GM12872 (cell line): ENCODE measurements at regions not wholly inside any gene's neighbourhood (a gene's known extent, or its start where the extent isn't known, plus 50 kb on each side); places are given as distances from the start of the nearest gene placed in this dataset.
A peak's percentile ranks its signal among the peaks of the same experiment; 100 is the strongest.

Experiments
- CTCF ChIP-seq: IDR thresholded peaks from 3 replicates; pipeline ENCODE4 v1.5.1; 2011; ENCODE audit warnings: low read depth, mild to moderate bottlenecking, low read length, moderate library complexity; ENCODE audit not compliant: insufficient read depth

DNA sequence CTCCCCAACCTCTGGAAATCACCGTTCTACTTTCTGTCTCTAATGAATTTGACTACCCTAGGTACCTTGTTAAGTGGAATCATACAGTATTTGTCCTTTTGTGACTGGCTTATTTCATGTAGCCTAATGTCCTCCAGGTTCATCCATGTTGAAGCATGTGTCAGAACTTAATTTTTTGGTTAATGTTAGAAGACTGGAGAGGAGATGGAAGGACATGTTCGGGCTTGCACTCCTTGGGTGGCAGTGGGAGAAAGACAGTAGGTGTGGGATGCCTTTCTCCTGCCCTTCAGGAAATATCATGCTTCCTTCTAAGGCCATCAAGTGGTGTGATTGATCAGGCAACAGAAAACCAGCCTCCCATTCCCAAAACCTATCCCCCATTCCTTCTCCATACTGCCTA is 61.1 kb upstream of the RNF144B start:
- no peak for TF ChIP-seq CTCF

DNA sequence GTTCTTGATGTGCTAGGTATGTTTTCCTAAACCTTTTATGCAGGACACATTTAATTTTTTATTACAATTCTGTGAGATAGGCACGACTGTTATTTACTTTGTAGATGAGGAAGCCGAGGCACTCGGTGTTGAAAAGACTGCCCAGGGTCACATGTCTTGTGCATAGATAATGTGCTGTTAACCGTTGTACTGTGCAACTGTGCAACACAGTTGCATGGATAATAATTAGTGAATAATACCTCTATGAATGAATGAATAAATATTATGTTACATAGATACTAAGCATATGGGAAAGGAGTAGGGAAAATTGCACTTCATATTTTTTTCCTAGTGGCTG is 60.3 kb upstream of the DEK start:
- no peak for TF ChIP-seq CTCF

DNA sequence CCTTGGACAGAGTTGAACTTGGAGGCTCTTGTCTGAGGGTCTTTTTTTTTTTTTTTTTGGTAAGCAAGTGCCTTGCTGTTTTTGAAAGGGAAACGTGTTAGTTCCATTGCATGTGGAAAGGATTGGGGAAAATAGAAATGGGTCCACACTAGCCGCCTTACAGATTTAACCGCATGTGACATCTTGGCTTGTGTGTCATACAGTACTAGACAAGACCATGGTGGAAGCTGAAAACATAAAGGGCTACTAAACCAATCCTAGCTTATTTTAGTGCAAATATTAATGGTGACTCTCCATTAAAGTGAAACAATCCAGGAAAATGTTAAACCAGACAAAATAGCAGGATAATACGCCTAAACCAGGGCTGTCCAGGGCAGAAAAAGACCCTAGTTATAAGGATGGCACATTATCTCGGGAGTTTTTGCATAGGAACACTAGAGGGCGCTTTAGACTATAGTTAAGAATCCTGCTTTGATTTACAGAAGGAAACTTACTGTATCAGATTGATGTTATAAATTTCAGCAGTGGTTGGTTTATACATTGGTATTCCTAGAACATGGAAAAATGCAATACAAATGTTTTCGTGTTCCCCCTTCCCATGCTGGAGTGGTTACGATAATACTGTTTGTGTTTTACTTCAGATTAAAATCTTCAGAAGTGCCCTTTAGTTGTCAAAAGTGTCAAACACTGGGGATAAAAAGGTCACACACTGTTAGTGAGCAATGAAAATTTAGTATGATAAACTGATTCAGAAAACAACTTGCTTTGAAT is 59.8 kb upstream of the DEK start:
- TF ChIP-seq CTCF: peak; percentile 64

- no peak for TF ChIP-seq CTCF
Measured at GRCh38 chr6:18317850-18318249, 53.5 kb upstream of the DEK start.

DNA sequence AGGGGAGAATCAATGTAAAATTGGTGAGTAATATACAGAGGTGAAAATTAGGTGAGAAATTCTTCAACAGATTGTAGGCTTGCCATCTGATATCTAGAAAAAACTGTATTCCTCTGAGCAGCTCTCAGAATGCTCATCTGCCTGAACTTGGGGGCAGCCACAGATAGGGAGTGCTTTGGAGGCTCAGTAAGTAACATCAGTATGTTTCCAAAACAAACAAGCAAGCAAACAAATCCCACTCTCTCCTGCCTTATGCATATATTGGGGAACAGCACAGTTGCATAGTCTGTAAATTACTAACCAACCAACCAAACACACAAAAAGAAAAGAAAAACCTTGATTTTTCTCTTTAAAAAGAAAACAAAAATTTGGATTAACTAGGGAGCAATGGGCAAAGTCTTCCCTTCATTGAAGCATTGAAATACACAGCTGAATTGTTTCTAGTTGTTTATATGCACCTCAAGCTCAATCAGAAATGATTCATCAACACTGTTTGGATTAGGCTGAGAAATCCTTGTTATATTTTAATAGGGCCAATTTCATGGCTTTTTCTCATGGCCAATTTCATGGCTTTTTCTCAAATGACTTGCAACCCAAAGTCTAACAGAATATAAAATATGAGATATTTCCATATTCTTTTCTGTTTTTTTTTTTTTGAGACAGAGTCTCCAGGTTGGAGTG is 50.1 kb upstream of the DEK start:
- TF ChIP-seq CTCF: no peak
